SK-N-SH treated with all-trans-retinoic acid at 6 μM for 48 hours (cell line): ENCODE measurements at regions not wholly inside any gene's neighbourhood (a gene's known extent, or its start where the extent isn't known, plus 50 kb on each side); places are given as distances from the start of the nearest gene placed in this dataset.

ENCODE experiments used
- ATAC-seq: fragments of 200-7000 bp; cut with Tn5 transposase; 3 replicates; pipeline ENCODE4 v1.9.1; 2020; ENCODE audit warnings: mild to moderate bottlenecking, moderate library complexity
- ARNTL ChIP-seq: fragments of 450-650 bp; formaldehyde crosslinking; IDR thresholded peaks from 2 replicates; pipeline ENCODE4 v1.5.0; 2020; ENCODE audit warnings: low read depth, mild to moderate bottlenecking, moderate library complexity, borderline replicate concordance
- BACH2 ChIP-seq: fragments of 250-450 bp; sonication (Bioruptor Pico); IDR thresholded peaks from 2 replicates; pipeline ENCODE4 v1.9.0; 2021; ENCODE audit warnings: mild to moderate bottlenecking, borderline replicate concordance
- CREB5 ChIP-seq: fragments of 250-450 bp; sonication (Bioruptor Pico); IDR thresholded peaks from 2 replicates; pipeline ENCODE4 v1.5.1; 2020; ENCODE audit warnings: low read depth, mild to moderate bottlenecking, moderate library complexity
- CSDC2 ChIP-seq: fragments of 250-450 bp; sonication (Bioruptor Pico); IDR thresholded peaks from 2 replicates; pipeline ENCODE4 v1.5.0; 2020; ENCODE audit warnings: mild to moderate bottlenecking, moderate library complexity
- CSRNP3 ChIP-seq: fragments of 250-450 bp; sonication (Bioruptor Pico); IDR thresholded peaks from 2 replicates; pipeline ENCODE4 v1.5.1; 2021; ENCODE audit warnings: mild to moderate bottlenecking, moderate library complexity
- GLIS3 ChIP-seq: fragments of 250-450 bp; sonication (Bioruptor Pico); IDR thresholded peaks from 2 replicates; pipeline ENCODE4 v1.5.0; 2020; ENCODE audit warnings: mild to moderate bottlenecking, moderate library complexity
- ISL1 ChIP-seq: fragments of 250-450 bp; sonication (Bioruptor Pico); IDR thresholded peaks from 2 replicates; pipeline ENCODE4 v2.1.2; 2022; ENCODE audit warnings: mild to moderate bottlenecking, moderate library complexity
- OSR1 ChIP-seq: fragments of 250-450 bp; sonication (Bioruptor Pico); IDR thresholded peaks from 2 replicates; pipeline ENCODE4 v1.8.0; 2022; ENCODE audit warnings: moderate library complexity, mild to moderate bottlenecking, inconsistent platforms
- PATZ1 ChIP-seq: fragments of 250-450 bp; sonication (Bioruptor Pico); IDR thresholded peaks from 2 replicates; pipeline ENCODE4 v1.8.0; 2020; ENCODE audit warnings: mild to moderate bottlenecking, moderate library complexity, borderline replicate concordance
- POU6F1 ChIP-seq: fragments of 250-450 bp; sonication (Bioruptor Pico); IDR thresholded peaks from 2 replicates; pipeline ENCODE4 v1.8.0; 2021; ENCODE audit warnings: low read depth, mild to moderate bottlenecking, moderate library complexity, borderline replicate concordance
- TCF4 ChIP-seq: fragments of 250-450 bp; sonication (Bioruptor Pico); IDR thresholded peaks from 2 replicates; pipeline ENCODE4 v1.8.0; 2021; ENCODE audit warnings: mild to moderate bottlenecking, moderate library complexity, borderline replicate concordance
- TOX ChIP-seq: fragments of 250-450 bp; sonication (Bioruptor Pico); IDR thresholded peaks from 2 replicates; pipeline ENCODE4 v1.8.0; 2021; ENCODE audit warnings: mild to moderate bottlenecking, moderate library complexity, borderline replicate concordance
- TSHZ2 ChIP-seq: fragments of 250-450 bp; sonication (Bioruptor Pico); IDR thresholded peaks from 2 replicates; pipeline ENCODE4 v1.5.0; 2020; ENCODE audit warnings: mild to moderate bottlenecking, moderate library complexity
- ZC3H10 ChIP-seq: fragments of 250-450 bp; sonication (Bioruptor Pico); IDR thresholded peaks from 2 replicates; pipeline ENCODE4 v1.5.1; 2021; ENCODE audit warnings: mild to moderate bottlenecking, moderate library complexity
- ZFP3 ChIP-seq: fragments of 250-450 bp; sonication (Bioruptor Pico); IDR thresholded peaks from 2 replicates; pipeline ENCODE4 v1.5.0; 2020; ENCODE audit warnings: mild to moderate bottlenecking, moderate library complexity
- ZFP30 ChIP-seq: fragments of 450-650 bp; formaldehyde crosslinking; IDR thresholded peaks from 2 replicates; pipeline ENCODE4 v1.5.0; 2022; ENCODE audit warnings: mild to moderate bottlenecking, moderate library complexity
- ZNF565 ChIP-seq: fragments of 450-650 bp; formaldehyde crosslinking; conservative IDR thresholded peaks from 2 replicates; pipeline ENCODE4 v1.5.0; 2020; ENCODE audit warnings: low read depth, mild to moderate bottlenecking, moderate library complexity
- ZNF70 ChIP-seq: fragments of 450-650 bp; formaldehyde crosslinking; IDR thresholded peaks from 2 replicates; pipeline ENCODE4 v1.5.0; 2020; ENCODE audit warnings: mild to moderate bottlenecking, moderate library complexity
- ZNF8 ChIP-seq: fragments of 450-650 bp; formaldehyde crosslinking; IDR thresholded peaks from 2 replicates; pipeline ENCODE4 v1.5.0; 2020; ENCODE audit warnings: mild to moderate bottlenecking, moderate library complexity

GRCh38 chr1:13947658-13948057 is 247.7 kb downstream of the PRDM2 start:
- TF ChIP-seq ZC3H10 (CRISPR knock-in tag) (no peak), ZNF565 (CRISPR knock-in tag) (no peak), PATZ1 (no peak), BACH2 (CRISPR knock-in tag) (no peak), POU6F1 (CRISPR knock-in tag) (no peak), ZNF8 (CRISPR knock-in tag) (no peak)
- TF ChIP-seq, all 23 proteins: peak for 0
- no peak for ATAC-seq

GRCh38 chr1:13948396-13948795 is 248.4 kb downstream of the PRDM2 start:
- no peak for ATAC-seq
- TF ChIP-seq GLIS3 (CRISPR knock-in tag) = no peak
- TF ChIP-seq CREB5 (CRISPR knock-in tag) = no peak
- TF ChIP-seq BACH2 (CRISPR knock-in tag) = no peak
- no peak for TF ChIP-seq OSR1
- TF ChIP-seq ZC3H10 (CRISPR knock-in tag) = no peak
- no peak for TF ChIP-seq ARNTL (CRISPR knock-in tag)
- TF ChIP-seq ZFP3 (CRISPR knock-in tag) = no peak
- no peak for TF ChIP-seq ZNF8 (CRISPR knock-in tag)
- no peak for TF ChIP-seq ZFP30
- no peak for TF ChIP-seq CSRNP3 (CRISPR knock-in tag)
- TF ChIP-seq TOX = no peak
- TF ChIP-seq ISL1 (CRISPR knock-in tag) = no peak
- TF ChIP-seq, all 23 proteins: peak for 0

GRCh38 chr1:13948888-13949391 is 249.0 kb downstream of the PRDM2 start:
- no peak for ATAC-seq
- TF ChIP-seq ZC3H10 (CRISPR knock-in tag) (no peak), POU6F1 (CRISPR knock-in tag) (no peak), ZFP30 (no peak), ISL1 (CRISPR knock-in tag) (no peak), ZNF565 (CRISPR knock-in tag) (no peak), ZNF70 (CRISPR knock-in tag) (no peak), TOX (no peak), GLIS3 (CRISPR knock-in tag) (no peak), OSR1 (no peak), ARNTL (CRISPR knock-in tag) (no peak), TCF4 (CRISPR knock-in tag) (no peak), CSDC2 (CRISPR knock-in tag) (no peak)

- no peak for ATAC-seq
- TF ChIP-seq CSDC2 (CRISPR knock-in tag) = no peak
- no peak for TF ChIP-seq ZC3H10 (CRISPR knock-in tag)
- TF ChIP-seq OSR1 = no peak
- TF ChIP-seq PATZ1 = no peak
- no peak for TF ChIP-seq TSHZ2 (CRISPR knock-in tag)
- TF ChIP-seq ZFP30 = no peak
- no peak for TF ChIP-seq CSRNP3 (CRISPR knock-in tag)
These were observed 249.6 kb downstream of the PRDM2 start for GRCh38 chr1:13949546-13949945.
